WTC11 (cell line): ENCODE measurements at regions not wholly inside any gene's neighbourhood (a gene's known extent, or its start where the extent isn't known, plus 50 kb on each side); places are given as distances from the start of the nearest gene placed in this dataset.

ENCODE experiments used
- ATAC-seq: fragments of 200-7000 bp; cut with Tn5 transposase; 2 replicates; pipeline ENCODE4 v1.10.0; 2021; ENCODE audit warnings: mild to moderate bottlenecking, moderate library complexity
- CTCF ChIA-PET: fragments of 300-600 bp; sonication (Branson Sonifier 250); formaldehyde crosslinking; loops from one replicate; lab custom pipeline; 2021; ENCODE audit warnings: antibody characterized with exemption; lab: Charles Lee
- POLR2A ChIA-PET: fragments of 350-600 bp; sonication (Branson Sonifier 250); formaldehyde crosslinking; loops from one replicate; lab custom pipeline; 2021; ENCODE audit warnings: antibody characterized with exemption; lab: Charles Lee
- DNase-seq: peaks from one replicate; pipeline ENCODE4 v3.0.0; 2021; ENCODE audit warnings: low spot score
- H3K27ac Mint-ChIP-seq: 2 replicates; pipeline ENCODE4 v1.8.0; 2021; ENCODE audit warnings: mixed read lengths
- H3K27me3 Mint-ChIP-seq: 2 replicates; pipeline ENCODE4 v1.8.0; 2021; ENCODE audit warnings: low read depth, mild to moderate bottlenecking, moderate library complexity, mixed read lengths
- H3K36me3 Mint-ChIP-seq: 2 replicates; pipeline ENCODE4 v1.8.0; 2021; ENCODE audit warnings: mixed read lengths
- H3K4me1 Mint-ChIP-seq: 2 replicates; pipeline ENCODE4 v1.8.0; 2022; ENCODE audit warnings: mixed read lengths
- H3K4me3 Mint-ChIP-seq: 2 replicates; pipeline ENCODE4 v1.8.0; 2021; ENCODE audit warnings: mild to moderate bottlenecking, moderate library complexity, mixed read lengths
- H3K9me3 Mint-ChIP-seq: 2 replicates; pipeline ENCODE4 v1.8.0; 2021; ENCODE audit warnings: mixed read lengths
- AR ChIP-seq: fragments of 250-450 bp; sonication (Bioruptor Pico); IDR thresholded peaks from 2 replicates; pipeline ENCODE4 v1.9.0; 2021; ENCODE audit warnings: mild to moderate bottlenecking
- ATF1 ChIP-seq: sonication (generic); formaldehyde crosslinking; IDR thresholded peaks from 2 replicates; pipeline ENCODE4 v1.8.1; 2023; ENCODE audit warnings: mild to moderate bottlenecking, moderate library complexity, missing genetic modification reagents
- CBFB ChIP-seq: sonication (generic); formaldehyde crosslinking; IDR thresholded peaks from 2 replicates; pipeline ENCODE4 v1.8.1; 2022; ENCODE audit warnings: mild to moderate bottlenecking, low read depth, missing genetic modification reagents
- CDX4 ChIP-seq: fragments of 250-450 bp; sonication (Bioruptor Pico); IDR thresholded peaks from 2 replicates; pipeline ENCODE4 v1.9.0; 2021; ENCODE audit warnings: moderate library complexity, mild to moderate bottlenecking, inconsistent platforms, borderline replicate concordance
- CREM ChIP-seq: sonication (generic); formaldehyde crosslinking; IDR thresholded peaks from 2 replicates; pipeline ENCODE4 v1.8.1; 2022; ENCODE audit warnings: mild to moderate bottlenecking, missing genetic modification reagents, moderate library complexity
- CTCF ChIP-seq: fragments of 200-600 bp; IDR thresholded peaks from 2 replicates; pipeline ENCODE4 v1.8.0; 2022; ENCODE audit warnings: antibody characterized with exemption
- ELF4 ChIP-seq: sonication (generic); formaldehyde crosslinking; IDR thresholded peaks from 2 replicates; pipeline ENCODE4 v1.8.1; 2022; ENCODE audit warnings: low read depth, mild to moderate bottlenecking, moderate library complexity, missing genetic modification reagents
- GABPB1 ChIP-seq: sonication (generic); formaldehyde crosslinking; IDR thresholded peaks from 2 replicates; pipeline ENCODE4 v1.8.1; 2023; ENCODE audit warnings: mild to moderate bottlenecking, missing genetic modification reagents
- GTF2I ChIP-seq: fragments of 250-450 bp; sonication (Bioruptor Pico); conservative IDR thresholded peaks from 2 replicates; pipeline ENCODE4 v1.4.0; 2021; ENCODE audit warnings: mild to moderate bottlenecking
- PRDM15 ChIP-seq: sonication (generic); formaldehyde crosslinking; IDR thresholded peaks from 2 replicates; pipeline ENCODE4 v1.8.0; 2022; ENCODE audit warnings: missing genetic modification reagents
- PREB ChIP-seq: sonication (generic); formaldehyde crosslinking; IDR thresholded peaks from 2 replicates; pipeline ENCODE4 v1.8.1; 2022; ENCODE audit warnings: mild to moderate bottlenecking, missing genetic modification reagents, moderate library complexity, borderline replicate concordance
- SMAD4 ChIP-seq: sonication (generic); formaldehyde crosslinking; IDR thresholded peaks from 2 replicates; pipeline ENCODE4 v1.8.0; 2022; ENCODE audit warnings: mild to moderate bottlenecking, missing genetic modification reagents
- TP53 ChIP-seq: sonication (generic); formaldehyde crosslinking; IDR thresholded peaks from 2 replicates; pipeline ENCODE4 v1.8.1; 2023; ENCODE audit warnings: mild to moderate bottlenecking, missing genetic modification reagents
- USF2 ChIP-seq: sonication (generic); formaldehyde crosslinking; IDR thresholded peaks from 2 replicates; pipeline ENCODE4 v1.8.1; 2023; ENCODE audit warnings: mild to moderate bottlenecking, missing genetic modification reagents, moderate library complexity
- ZBTB43 ChIP-seq: sonication (generic); formaldehyde crosslinking; IDR thresholded peaks from 2 replicates; pipeline ENCODE4 v1.8.1; 2023; ENCODE audit warnings: mild to moderate bottlenecking, missing genetic modification reagents
- ZNF281 ChIP-seq: sonication (generic); formaldehyde crosslinking; IDR thresholded peaks from 2 replicates; pipeline ENCODE4 v1.8.0; 2023; ENCODE audit warnings: mild to moderate bottlenecking, missing genetic modification reagents

- ATAC-seq (no peak), DNase-seq (no peak)
- Mint-ChIP-seq H3K4me3 (no peak overlapping the region), H3K4me1 (peaks cover 14% of the 10 kb centered on the region), H3K27me3 (peaks cover 89% of the 10 kb centered on the region), H3K36me3 (peaks cover 11% of the 10 kb centered on the region), H3K27ac (no peak overlapping the region), H3K9me3 (peaks cover 12% of the 10 kb centered on the region)
- TF ChIP-seq CREM = no peak
- TF ChIP-seq ATF1 (CRISPR knock-in tag) = no peak
- TF ChIP-seq TP53 = no peak
- TF ChIP-seq AR (CRISPR knock-in tag) = no peak
- TF ChIP-seq SMAD4 (CRISPR knock-in tag) = no peak
- no peak for TF ChIP-seq CBFB (CRISPR knock-in tag)
- no peak for TF ChIP-seq ZNF281 (CRISPR knock-in tag)
- TF ChIP-seq USF2 (CRISPR knock-in tag) = no peak
- ChIA-PET POLR2A (no interaction called here), CTCF (interaction anchor here (0.9 to 1.2 kb wide), 2 partner anchors 9 to 51 kb away, joined by 3 read pairs; no protein-coding TSS in a partner anchor)
Observed at GRCh38 chr20:60993433-60994044, 258.5 kb upstream of the CDH4 start.

GRCh38 chr20:60999250-60999649 lies 252.8 kb upstream of the CDH4 start:
- DNase-seq (no peak), ATAC-seq (no peak)
- Mint-ChIP-seq H3K27me3 (peaks cover 97% of the 10 kb centered on the region), H3K4me1 (peaks cover 6% of the 10 kb centered on the region; the same call in 1 of the 2 replicates), H3K9me3 (peaks cover 9% of the 10 kb centered on the region; the same call in 1 of the 2 replicates), H3K36me3 (peaks cover 2% of the 10 kb centered on the region; the same call in 1 of the 2 replicates), H3K27ac (no peak overlapping the region), H3K4me3 (no peak overlapping the region)
- ChIA-PET CTCF (no interaction called here), POLR2A (no interaction called here)
- no peak for TF ChIP-seq TP53

GRCh38 chr20:61002090-61002489 lies 250.0 kb upstream of the CDH4 start:
- POLR2A ChIA-PET = no interaction called here
- Mint-ChIP-seq H3K9me3 (peaks cover 20% of the 10 kb centered on the region), H3K4me3 (no peak overlapping the region), H3K36me3 (peaks cover 3% of the 10 kb centered on the region; the same call in 1 of the 2 replicates), H3K4me1 (no peaks in the 10 kb centered on the region), H3K27ac (no peak overlapping the region), H3K27me3 (peaks cover 98% of the 10 kb centered on the region)
- CTCF ChIA-PET = no interaction called here
- no peak for ATAC-seq
- DNase-seq = no peak
- TF ChIP-seq CTCF (no peak), GABPB1 (CRISPR knock-in tag) (no peak), CDX4 (CRISPR knock-in tag) (no peak), GTF2I (CRISPR knock-in tag) (no peak), PREB (CRISPR knock-in tag) (no peak), ZBTB43 (CRISPR knock-in tag) (no peak), PRDM15 (no peak), ELF4 (CRISPR knock-in tag) (no peak)
